Transverse colon (tissue), 4 donors: ENCODE measurements at regions not wholly inside any gene's neighbourhood (a gene's known extent, or its start where the extent isn't known, plus 50 kb on each side); places are given as distances from the start of the nearest gene placed in this dataset.

Experiments used
- POLR2A ChIP-seq: fragments of 450-650 bp; IDR thresholded peaks from one replicate; pipeline ENCODE4 v1.6.1; 2016; ENCODE audit warnings: antibody characterized with exemption, mild to moderate bottlenecking, moderate library complexity
- POLR2AphosphoS5 ChIP-seq, 3 donors: sonication (generic); formaldehyde crosslinking; IDR thresholded peaks; one replicate each; pipeline ENCODE4 v1.6.1; 2016; ENCODE audit warnings: antibody characterized with exemption in 3 of 3
- TF ChIP-seq, protein P1 (sequence below), 5 experiments: fragments of 200-600 bp in 3 of 5; fragments of 450-650 bp in 2 of 5; sonication (generic) in 3 of 5; IDR thresholded peaks; 1 replicate in 2 of 5; 2 replicates in 3 of 5; pipeline ENCODE4 v1.5.1; 2016 to 2017; ENCODE audit warnings: antibody characterized with exemption in 5 of 5, inconsistent platforms in 3 of 5, mild to moderate bottlenecking in 2 of 5, moderate library complexity in 1 of 5

DNA sequence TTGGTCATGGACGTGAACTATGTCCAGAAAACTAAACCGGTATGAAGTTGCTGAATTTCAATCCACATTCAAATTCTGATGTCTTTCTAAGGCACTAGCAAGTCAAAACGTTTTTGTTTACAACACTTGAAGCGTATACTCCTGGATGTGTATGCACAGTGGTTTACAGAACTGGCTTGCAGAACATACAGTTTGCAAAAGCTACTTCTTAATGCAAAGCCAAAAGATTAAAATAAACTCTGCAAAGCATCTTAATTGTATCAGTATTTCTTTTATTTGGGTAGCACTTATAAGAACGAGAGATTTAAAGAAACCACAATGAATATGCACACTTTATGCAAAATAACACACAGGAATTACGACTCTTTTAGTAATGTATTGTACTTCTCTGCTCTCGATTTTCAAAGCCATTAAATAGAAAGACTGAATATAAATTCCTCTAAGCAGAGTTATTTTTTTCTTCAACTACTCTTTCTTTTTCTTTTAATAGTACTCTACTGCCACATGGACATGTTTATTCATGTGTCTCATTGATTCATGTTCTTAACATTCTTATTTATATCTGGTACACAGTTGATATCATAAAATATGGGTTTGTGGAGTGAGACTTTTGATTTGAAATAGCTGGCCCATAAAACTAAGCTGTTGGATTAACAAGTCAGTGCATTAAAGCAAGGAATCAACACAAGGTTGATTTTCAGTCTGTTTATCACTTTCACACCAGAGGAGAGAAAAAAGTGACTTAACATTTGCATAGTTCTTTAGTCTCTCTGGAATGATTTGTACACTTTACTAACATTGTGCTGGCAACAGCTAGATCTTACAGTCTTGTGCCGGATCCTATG lies 189.4 kb upstream of the STEAP4 start:
- TF ChIP-seq POLR2A (no peak), POLR2AphosphoS5 (IDR thresholded peaks at IDR 0.05) (no peak)
- TF ChIP-seq, protein P1, sequence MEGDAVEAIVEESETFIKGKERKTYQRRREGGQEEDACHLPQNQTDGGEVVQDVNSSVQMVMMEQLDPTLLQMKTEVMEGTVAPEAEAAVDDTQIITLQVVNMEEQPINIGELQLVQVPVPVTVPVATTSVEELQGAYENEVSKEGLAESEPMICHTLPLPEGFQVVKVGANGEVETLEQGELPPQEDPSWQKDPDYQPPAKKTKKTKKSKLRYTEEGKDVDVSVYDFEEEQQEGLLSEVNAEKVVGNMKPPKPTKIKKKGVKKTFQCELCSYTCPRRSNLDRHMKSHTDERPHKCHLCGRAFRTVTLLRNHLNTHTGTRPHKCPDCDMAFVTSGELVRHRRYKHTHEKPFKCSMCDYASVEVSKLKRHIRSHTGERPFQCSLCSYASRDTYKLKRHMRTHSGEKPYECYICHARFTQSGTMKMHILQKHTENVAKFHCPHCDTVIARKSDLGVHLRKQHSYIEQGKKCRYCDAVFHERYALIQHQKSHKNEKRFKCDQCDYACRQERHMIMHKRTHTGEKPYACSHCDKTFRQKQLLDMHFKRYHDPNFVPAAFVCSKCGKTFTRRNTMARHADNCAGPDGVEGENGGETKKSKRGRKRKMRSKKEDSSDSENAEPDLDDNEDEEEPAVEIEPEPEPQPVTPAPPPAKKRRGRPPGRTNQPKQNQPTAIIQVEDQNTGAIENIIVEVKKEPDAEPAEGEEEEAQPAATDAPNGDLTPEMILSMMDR (IDR thresholded peaks at IDR 0.05), result no peak
